Panc1 (cell line): ENCODE measurements at regions not wholly inside any gene's neighbourhood (a gene's known extent, or its start where the extent isn't known, plus 50 kb on each side); places are given as distances from the start of the nearest gene placed in this dataset.

Source experiments
- ATAC-seq: fragments of 200-7000 bp; cut with Tn5 transposase; 2 replicates; pipeline ENCODE4 v1.9.1; 2020; ENCODE audit warnings: mild to moderate bottlenecking, moderate library complexity
- BruUV-seq: library from RNA; stranded (reverse); fragments of 400-500 nt; replicated peaks from 2 replicates; lab custom pipeline; 2021; lab: Mats Ljungman, UMichigan
- CTCF ChIA-PET: fragments of 300-600 bp; sonication (Branson Sonifier 250); formaldehyde crosslinking; loops from one replicate; lab custom pipeline; 2022; ENCODE audit warnings: antibody characterized with exemption; lab: Charles Lee
- POLR2A ChIA-PET: fragments of 300-600 bp; sonication (Branson Sonifier 250); formaldehyde crosslinking; loops from one replicate; lab custom pipeline; 2022; ENCODE audit warnings: antibody characterized with exemption; lab: Charles Lee
- DNase-seq: peaks from one replicate; pipeline ENCODE4 v3.0.0-alpha.2; 2010; ENCODE audit warnings: low read depth, low spot score
- H3K27ac ChIP-seq: 2 replicates; pipeline ENCODE4 v1.5.1; 2011; ENCODE audit warnings: mild to moderate bottlenecking, low read length, inconsistent platforms
- H3K27me3 ChIP-seq: fragments of 200-500 bp; sonication (Bioruptor generic); 2 replicates; pipeline ENCODE4 v1.6.0; 2014; ENCODE audit warnings: low read length, inconsistent platforms; ENCODE audit not compliant: control insufficient read depth, insufficient read depth
- H3K36me3 ChIP-seq: fragments of 200-500 bp; sonication (Bioruptor generic); 2 replicates; pipeline ENCODE4 v1.5.1; 2014; ENCODE audit warnings: inconsistent platforms, mild to moderate bottlenecking, low read length, moderate library complexity; ENCODE audit not compliant: control insufficient read depth, insufficient read depth
- H3K4me1 ChIP-seq: 2 replicates; pipeline ENCODE4 v1.5.1; 2011; ENCODE audit warnings: inconsistent platforms, mild to moderate bottlenecking, low read length, moderate library complexity; ENCODE audit not compliant: control insufficient read depth, insufficient read depth
- H3K4me3 ChIP-seq, 2 experiments: 2 replicates each; pipeline ENCODE4 v1.5.1; 2011 to 2012; ENCODE audit warnings: low read depth in 2 of 2, low read length in 2 of 2, mild to moderate bottlenecking in 2 of 2, inconsistent platforms in 1 of 2, moderate library complexity in 1 of 2
- H3K9me3 ChIP-seq: fragments of 200-500 bp; sonication (Bioruptor generic); 2 replicates; pipeline ENCODE4 v1.5.1; 2014; ENCODE audit warnings: low read depth, mild to moderate bottlenecking, inconsistent platforms, low read length, moderate library complexity; ENCODE audit not compliant: control insufficient read depth, insufficient read depth
- POLR2AphosphoS5 ChIP-seq: IDR thresholded peaks from 2 replicates; pipeline ENCODE4 v1.6.1; 2012; ENCODE audit warnings: mild to moderate bottlenecking, low read depth, low read length, moderate library complexity
- SIN3A ChIP-seq: IDR thresholded peaks from 2 replicates; pipeline ENCODE4 v1.6.1; 2012; ENCODE audit warnings: low read depth, mild to moderate bottlenecking, low read length, moderate library complexity, borderline replicate concordance; ENCODE audit not compliant: insufficient read depth
- TCF7L2 ChIP-seq: IDR thresholded peaks from 2 replicates; pipeline ENCODE4 v1.6.1; 2011; ENCODE audit warnings: mild to moderate bottlenecking, low read depth, low read length, inconsistent platforms
- in situ Hi-C: cut with HindIII; loops from 2 replicates; pipeline ENCODE4 v1.10.0; 2016; ENCODE audit warnings: low sequenced_read_pairs, low pct_unique_long_range_greater_than_20kb
- intact Hi-C: fragments of 100-400 bp; cut with micrococcal nuclease; formaldehyde crosslinking; loops from one replicate; pipeline ENCODE4 v1.10.0; 2022; ENCODE audit not compliant: unreplicated experiment
- TF ChIP-seq, protein P1 (sequence below): fragments of 450-650 bp; IDR thresholded peaks from 2 replicates; pipeline ENCODE4 v1.5.1; 2017; ENCODE audit warnings: mild to moderate bottlenecking
- TF ChIP-seq, protein P2 (sequence below), 2 experiments: IDR thresholded peaks; 2 replicates each; pipeline ENCODE4 v1.6.1; 2011 to 2012; ENCODE audit warnings: low read depth in 2 of 2, control low read depth in 1 of 2, low read length in 1 of 2, mild to moderate bottlenecking in 1 of 2, moderate library complexity in 1 of 2; ENCODE audit not compliant: insufficient read depth in 1 of 2

DNA sequence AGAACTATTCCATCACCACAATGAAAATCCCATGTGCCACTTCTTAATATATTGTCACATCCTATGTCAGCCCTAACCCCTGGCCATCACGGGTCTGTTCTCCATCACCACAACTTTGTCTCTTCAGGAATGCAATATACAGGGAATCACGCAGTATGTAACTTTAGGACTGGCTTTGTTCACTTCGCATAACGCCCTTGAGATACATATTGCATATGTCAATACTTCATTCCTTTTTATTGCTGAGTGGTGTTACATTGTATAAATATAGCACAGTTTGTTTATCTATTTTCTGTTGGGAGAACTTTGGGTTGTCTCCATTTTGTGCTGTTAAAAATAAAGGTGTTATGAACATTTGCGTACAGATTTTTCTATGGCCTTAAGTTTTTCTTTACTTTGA, 195.4 kb upstream of the ZMIZ1 start:
- H3K36me3 ChIP-seq: no peaks in the 10 kb centered on the region
- no peak for ATAC-seq
- ChIA-PET CTCF (no interaction called here), POLR2A (no interaction called here)
- in situ Hi-C loops: no loop called here
- H3K27me3 ChIP-seq: no peaks in the 10 kb centered on the region
- no peaks in the 10 kb centered on the region for H3K4me1 ChIP-seq
- BruUV-seq: no TSS peak
- no peak overlapping the region for H3K27ac ChIP-seq
- TF ChIP-seq POLR2AphosphoS5 (no peak), TCF7L2 (no peak), SIN3A (no peak)
- TF ChIP-seq, protein P1, sequence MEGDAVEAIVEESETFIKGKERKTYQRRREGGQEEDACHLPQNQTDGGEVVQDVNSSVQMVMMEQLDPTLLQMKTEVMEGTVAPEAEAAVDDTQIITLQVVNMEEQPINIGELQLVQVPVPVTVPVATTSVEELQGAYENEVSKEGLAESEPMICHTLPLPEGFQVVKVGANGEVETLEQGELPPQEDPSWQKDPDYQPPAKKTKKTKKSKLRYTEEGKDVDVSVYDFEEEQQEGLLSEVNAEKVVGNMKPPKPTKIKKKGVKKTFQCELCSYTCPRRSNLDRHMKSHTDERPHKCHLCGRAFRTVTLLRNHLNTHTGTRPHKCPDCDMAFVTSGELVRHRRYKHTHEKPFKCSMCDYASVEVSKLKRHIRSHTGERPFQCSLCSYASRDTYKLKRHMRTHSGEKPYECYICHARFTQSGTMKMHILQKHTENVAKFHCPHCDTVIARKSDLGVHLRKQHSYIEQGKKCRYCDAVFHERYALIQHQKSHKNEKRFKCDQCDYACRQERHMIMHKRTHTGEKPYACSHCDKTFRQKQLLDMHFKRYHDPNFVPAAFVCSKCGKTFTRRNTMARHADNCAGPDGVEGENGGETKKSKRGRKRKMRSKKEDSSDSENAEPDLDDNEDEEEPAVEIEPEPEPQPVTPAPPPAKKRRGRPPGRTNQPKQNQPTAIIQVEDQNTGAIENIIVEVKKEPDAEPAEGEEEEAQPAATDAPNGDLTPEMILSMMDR: no peak
- TF ChIP-seq, protein P2, sequence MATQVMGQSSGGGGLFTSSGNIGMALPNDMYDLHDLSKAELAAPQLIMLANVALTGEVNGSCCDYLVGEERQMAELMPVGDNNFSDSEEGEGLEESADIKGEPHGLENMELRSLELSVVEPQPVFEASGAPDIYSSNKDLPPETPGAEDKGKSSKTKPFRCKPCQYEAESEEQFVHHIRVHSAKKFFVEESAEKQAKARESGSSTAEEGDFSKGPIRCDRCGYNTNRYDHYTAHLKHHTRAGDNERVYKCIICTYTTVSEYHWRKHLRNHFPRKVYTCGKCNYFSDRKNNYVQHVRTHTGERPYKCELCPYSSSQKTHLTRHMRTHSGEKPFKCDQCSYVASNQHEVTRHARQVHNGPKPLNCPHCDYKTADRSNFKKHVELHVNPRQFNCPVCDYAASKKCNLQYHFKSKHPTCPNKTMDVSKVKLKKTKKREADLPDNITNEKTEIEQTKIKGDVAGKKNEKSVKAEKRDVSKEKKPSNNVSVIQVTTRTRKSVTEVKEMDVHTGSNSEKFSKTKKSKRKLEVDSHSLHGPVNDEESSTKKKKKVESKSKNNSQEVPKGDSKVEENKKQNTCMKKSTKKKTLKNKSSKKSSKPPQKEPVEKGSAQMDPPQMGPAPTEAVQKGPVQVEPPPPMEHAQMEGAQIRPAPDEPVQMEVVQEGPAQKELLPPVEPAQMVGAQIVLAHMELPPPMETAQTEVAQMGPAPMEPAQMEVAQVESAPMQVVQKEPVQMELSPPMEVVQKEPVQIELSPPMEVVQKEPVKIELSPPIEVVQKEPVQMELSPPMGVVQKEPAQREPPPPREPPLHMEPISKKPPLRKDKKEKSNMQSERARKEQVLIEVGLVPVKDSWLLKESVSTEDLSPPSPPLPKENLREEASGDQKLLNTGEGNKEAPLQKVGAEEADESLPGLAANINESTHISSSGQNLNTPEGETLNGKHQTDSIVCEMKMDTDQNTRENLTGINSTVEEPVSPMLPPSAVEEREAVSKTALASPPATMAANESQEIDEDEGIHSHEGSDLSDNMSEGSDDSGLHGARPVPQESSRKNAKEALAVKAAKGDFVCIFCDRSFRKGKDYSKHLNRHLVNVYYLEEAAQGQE (IDR thresholded peaks at IDR 0.05; ENCODE audit: insufficient read depth in 1 of 2, low read depth in 2 of 2, low read length in 1 of 2): no peak
- H3K9me3 ChIP-seq: no peaks in the 10 kb centered on the region
- no peak for DNase-seq
- no peak overlapping the region for H3K4me3 ChIP-seq
- intact Hi-C loops: no loop called here

DNA sequence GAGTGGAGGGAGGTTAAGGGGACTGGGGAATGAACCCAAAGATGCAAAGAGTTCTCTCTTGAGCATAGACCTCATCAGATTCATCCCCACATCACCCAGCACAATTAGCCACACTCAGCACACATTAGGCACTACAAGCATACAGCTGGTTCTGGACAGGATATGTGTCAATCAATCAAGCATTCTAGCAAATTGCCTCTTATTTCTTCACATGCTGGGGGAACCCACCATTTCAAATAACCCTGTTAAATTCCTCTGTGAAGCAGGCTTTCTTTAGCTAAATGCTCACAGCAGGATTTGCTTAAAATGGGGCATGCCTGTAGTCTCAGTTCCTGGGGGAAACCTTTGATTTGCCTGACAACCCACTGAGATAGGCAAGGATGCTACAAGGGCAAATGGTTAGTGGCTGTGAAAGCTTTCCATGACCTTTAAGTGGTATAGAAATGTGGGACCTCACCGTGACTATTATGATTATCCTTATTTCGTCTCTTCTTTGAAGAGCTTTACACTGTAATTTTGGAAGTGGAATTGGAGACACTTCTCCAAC, 193.4 kb upstream of the ZMIZ1 start:
- H3K4me1 ChIP-seq: no peaks in the 10 kb centered on the region
- TF ChIP-seq, protein P2 (IDR thresholded peaks at IDR 0.05; ENCODE audit: insufficient read depth in 1 of 2, low read depth in 2 of 2, low read length in 1 of 2): no peak
- TF ChIP-seq POLR2AphosphoS5 (no peak), TCF7L2 (no peak), SIN3A (no peak)
- TF ChIP-seq, protein P1: no peak
- POLR2A ChIA-PET: no interaction called here
- CTCF ChIA-PET: interaction anchor here (0.7 kb wide), 1 partner anchor 84 kb away, joined by 3 read pairs; no protein-coding TSS in a partner anchor
- no peaks in the 10 kb centered on the region for H3K36me3 ChIP-seq
- H3K9me3 ChIP-seq: peaks cover 11% of the 10 kb centered on the region; the same call in 1 of the 2 replicates
- ATAC-seq (no peak), DNase-seq (no peak)
- H3K27ac ChIP-seq: no peak overlapping the region
- BruUV-seq: no TSS peak
- H3K4me3 ChIP-seq: no peak overlapping the region
- intact Hi-C loops: no loop called here
- in situ Hi-C loops: no loop called here
- H3K27me3 ChIP-seq: no peaks in the 10 kb centered on the region
